ENCODE measurements at regions not wholly inside any gene's neighbourhood (a gene's known extent, or its start where the extent isn't known, plus 50 kb on each side); places are given as distances from the start of the nearest gene placed in this dataset.
"Not testable (repeated sequence)": the region's sequence is repeated elsewhere in the genome, so short reads cannot be mapped to it uniquely, and the experiment has no call there.

- WGBS (ENCODE audit: missing lambda C conversion rate), result 81% methylated on average over 7 of the region's 8 CpGs
- H3K9me3 ChIP-seq; H3K4me3 ChIP-seq; ATAC-seq; H3K27ac ChIP-seq; CTCF ChIA-PET; POLR2A ChIA-PET; DNase-seq (ENCODE audit: low read depth in 1 of 2, low spot score in 1 of 2); H3K4me2 ChIP-seq; H3K4me1 ChIP-seq; FAIRE-seq: not testable (repeated sequence)
- TF ChIP-seq ZC3H11A (IDR thresholded peaks at IDR 0.05), result peak; percentile 51
These were observed 320.4 kb upstream of the SASH1 start for GRCh38 chr6:148022279-148022678.

GRCh38 chr6:148027201-148027600, 315.4 kb upstream of the SASH1 start:
- CTCF ChIA-PET, result no interaction called here
- ATAC-seq, result no peak

GRCh38 chr6:148035806-148036390, 306.7 kb upstream of the SASH1 start:
- ChIA-PET CTCF (interaction anchor here (0.6 kb wide), 1 partner anchor 489 kb away, joined by 3 read pairs; no protein-coding TSS in a partner anchor), POLR2A (no interaction called here)
- no peak overlapping the region for H3K4me2 ChIP-seq
- no peak for TF ChIP-seq FOSB (CRISPR knock-in tag; IDR thresholded peaks at IDR 0.05)
- TF ChIP-seq ESRRA (IDR thresholded peaks at IDR 0.05; ENCODE audit: borderline replicate concordance, low read length), result no peak
- no peak for TF ChIP-seq JUNB (IDR thresholded peaks at IDR 0.05)
- TF ChIP-seq TP53 (CRISPR knock-in tag; IDR thresholded peaks at IDR 0.05), result no peak
- no peak for TF ChIP-seq ATOH8 (CRISPR knock-in tag; IDR thresholded peaks at IDR 0.05; ENCODE audit: low read depth)
- no peak for TF ChIP-seq JUN (IDR thresholded peaks at IDR 0.05)
- TF ChIP-seq BHLHE40 (IDR thresholded peaks at IDR 0.05; ENCODE audit: low read depth, low read length), result no peak
- no peak for TF ChIP-seq GATA3 (IDR thresholded peaks at IDR 0.05; ENCODE audit: borderline replicate concordance)
- TF ChIP-seq CHD4 (IDR thresholded peaks at IDR 0.05; ENCODE audit: borderline replicate concordance), result no peak
- DNase-seq (ENCODE audit: low read depth in 1 of 2, low spot score in 1 of 2), result no peak
- WGBS (ENCODE audit: missing lambda C conversion rate), result 81% methylated on average over 7 of the region's 7 CpGs
- no peak overlapping the region for H3K4me3 ChIP-seq
- no peaks in the 10 kb centered on the region for H3K4me1 ChIP-seq
- FAIRE-seq, result no peak
- no peak overlapping the region for H3K27ac ChIP-seq
- H3K9me3 ChIP-seq, result no peaks in the 10 kb centered on the region
- no peak for ATAC-seq

More at GRCh38 chr6:148027201-148027600, 315.4 kb upstream of the SASH1 start:
- no peak for FAIRE-seq
- H3K4me3 ChIP-seq, result no peak overlapping the region
- TF ChIP-seq KDM1A (IDR thresholded peaks at IDR 0.05; ENCODE audit: low read depth), result no peak
- TF ChIP-seq TFCP2L1 (CRISPR knock-in tag; IDR thresholded peaks at IDR 0.05), result no peak
- TF ChIP-seq MAX (IDR thresholded peaks at IDR 0.05), result no peak
- no peak for TF ChIP-seq RNF2 (IDR thresholded peaks at IDR 0.05; ENCODE audit: borderline replicate concordance, low read depth)
- no peak for TF ChIP-seq HOXA7 (CRISPR knock-in tag; IDR thresholded peaks at IDR 0.05)
- TF ChIP-seq CBX2 (IDR thresholded peaks at IDR 0.05; ENCODE audit: borderline replicate concordance, low read depth), result no peak
- TF ChIP-seq FOSB (CRISPR knock-in tag; IDR thresholded peaks at IDR 0.05), result no peak
- TF ChIP-seq RCOR1 (IDR thresholded peaks at IDR 0.05; ENCODE audit: low read depth, low read length), result no peak
- no peak for TF ChIP-seq HMGXB4 (CRISPR knock-in tag; IDR thresholded peaks at IDR 0.05; ENCODE audit: borderline replicate concordance)
- TF ChIP-seq MAFK (IDR thresholded peaks at IDR 0.05; ENCODE audit: partially characterized antibody), result no peak
- TF ChIP-seq ZSCAN20 (CRISPR knock-in tag; IDR thresholded peaks at IDR 0.05), result no peak
- no peak for TF ChIP-seq BHLHE40 (IDR thresholded peaks at IDR 0.05; ENCODE audit: low read depth, low read length)
- TF ChIP-seq HEYL (CRISPR knock-in tag; IDR thresholded peaks at IDR 0.05), result no peak
- no peak for TF ChIP-seq FOXS1 (CRISPR knock-in tag; IDR thresholded peaks at IDR 0.05)
- no peak for TF ChIP-seq CHD4 (IDR thresholded peaks at IDR 0.05; ENCODE audit: borderline replicate concordance)
- no peak for TF ChIP-seq FOSL2 (IDR thresholded peaks at IDR 0.05)
- TF ChIP-seq FOSL2 (CRISPR knock-in tag; IDR thresholded peaks at IDR 0.05), result no peak
- no peak for TF ChIP-seq CBX8 (IDR thresholded peaks at IDR 0.05)
- no peak for TF ChIP-seq GATA3 (IDR thresholded peaks at IDR 0.05; ENCODE audit: borderline replicate concordance)
- no peak for TF ChIP-seq POLR2A (IDR thresholded peaks at IDR 0.05; ENCODE audit: low read length)
- no peak overlapping the region for H3K4me2 ChIP-seq
- DNase-seq (ENCODE audit: low read depth in 1 of 2, low spot score in 1 of 2), result no peak
- POLR2A ChIA-PET, result no interaction called here
- H3K27ac ChIP-seq, result no peak overlapping the region
- 71% methylated on average over 1 of the region's 1 CpG for WGBS (ENCODE audit: missing lambda C conversion rate)
- no peaks in the 10 kb centered on the region for H3K9me3 ChIP-seq
- H3K4me1 ChIP-seq, result no peaks in the 10 kb centered on the region
